Neural progenitor cell (in vitro differentiated cells): ENCODE measurements at regions not wholly inside any gene's neighbourhood (a gene's known extent, or its start where the extent isn't known, plus 50 kb on each side); places are given as distances from the start of the nearest gene placed in this dataset.

Experiments
- DNase-seq: peaks from one replicate; pipeline ENCODE4 v3.0.0-alpha.2; 2016; ENCODE audit warnings: low spot score
- H2AFZ ChIP-seq: fragments of 200-600 bp; sonication (generic); replicated peaks from 2 replicates; pipeline ENCODE4 v1.6.1; 2016; ENCODE audit warnings: antibody characterized with exemption
- H3F3A ChIP-seq: fragments of 200-600 bp; sonication (generic); 2 replicates; pipeline ENCODE4 v1.6.1; 2016; ENCODE audit warnings: antibody characterized with exemption, low read depth
- H3K27ac ChIP-seq: fragments of 200-600 bp; sonication (generic); 2 replicates; pipeline ENCODE4 v1.5.1; 2016; ENCODE audit warnings: mild to moderate bottlenecking
- H3K27me3 ChIP-seq: fragments of 200-600 bp; sonication (generic); 2 replicates; pipeline ENCODE4 v1.6.1; 2016; ENCODE audit warnings: mild to moderate bottlenecking, moderate library complexity
- H3K36me3 ChIP-seq: fragments of 200-600 bp; sonication (generic); 2 replicates; pipeline ENCODE4 v1.5.1; 2016
- H3K4me1 ChIP-seq: fragments of 200-600 bp; sonication (generic); 2 replicates; pipeline ENCODE4 v1.6.1; 2016; ENCODE audit warnings: mixed run types
- H3K4me2 ChIP-seq: fragments of 200-600 bp; sonication (generic); 2 replicates; pipeline ENCODE4 v1.6.1; 2016
- H3K4me3 ChIP-seq: fragments of 200-600 bp; sonication (generic); 2 replicates; pipeline ENCODE4 v1.5.1; 2016
- H3K79me2 ChIP-seq: fragments of 200-600 bp; sonication (generic); 2 replicates; pipeline ENCODE4 v1.6.1; 2016; ENCODE audit warnings: low read depth
- H3K9ac ChIP-seq: fragments of 200-600 bp; sonication (generic); 2 replicates; pipeline ENCODE4 v1.6.1; 2016
- H3K9me3 ChIP-seq: fragments of 200-600 bp; sonication (generic); 2 replicates; pipeline ENCODE4 v1.5.1; 2016; ENCODE audit warnings: low read depth
- H4K20me1 ChIP-seq: fragments of 200-600 bp; sonication (generic); 2 replicates; pipeline ENCODE4 v1.6.1; 2016; ENCODE audit warnings: low read depth
- H3K27ac Mint-ChIP-seq: 3 replicates; pipeline ENCODE4 v1.8.0; 2021; ENCODE audit warnings: mixed read lengths
- H3K27me3 Mint-ChIP-seq: 2 replicates; pipeline ENCODE4 v1.8.0; 2022; ENCODE audit warnings: low read depth, mild to moderate bottlenecking, inconsistent platforms, moderate library complexity, mixed read lengths; ENCODE audit not compliant: insufficient read depth
- H3K36me3 Mint-ChIP-seq: 3 replicates; pipeline ENCODE4 v1.8.0; 2021; ENCODE audit warnings: mixed read lengths
- H3K4me1 Mint-ChIP-seq: 3 replicates; pipeline ENCODE4 v1.8.0; 2021; ENCODE audit warnings: mixed read lengths
- H3K4me3 Mint-ChIP-seq: 3 replicates; pipeline ENCODE4 v1.8.0; 2021; ENCODE audit warnings: mild to moderate bottlenecking, moderate library complexity, mixed read lengths
- H3K9me3 Mint-ChIP-seq: 3 replicates; pipeline ENCODE4 v1.8.0; 2020; ENCODE audit warnings: mixed read lengths
- EZH2 ChIP-seq: fragments of 200-600 bp; sonication (generic); IDR thresholded peaks from 2 replicates; pipeline ENCODE4 v1.6.1; 2017; ENCODE audit warnings: antibody characterized with exemption, mild to moderate bottlenecking, moderate library complexity
- EZH2phosphoT487 ChIP-seq: fragments of 200-600 bp; sonication (generic); IDR thresholded peaks from 2 replicates; pipeline ENCODE4 v1.6.1; 2017; ENCODE audit warnings: antibody characterized with exemption
- TF ChIP-seq, protein P1 (sequence below): fragments of 200-600 bp; sonication (generic); IDR thresholded peaks from 2 replicates; pipeline ENCODE4 v1.5.1; 2017; ENCODE audit warnings: antibody characterized with exemption, mild to moderate bottlenecking

DNA sequence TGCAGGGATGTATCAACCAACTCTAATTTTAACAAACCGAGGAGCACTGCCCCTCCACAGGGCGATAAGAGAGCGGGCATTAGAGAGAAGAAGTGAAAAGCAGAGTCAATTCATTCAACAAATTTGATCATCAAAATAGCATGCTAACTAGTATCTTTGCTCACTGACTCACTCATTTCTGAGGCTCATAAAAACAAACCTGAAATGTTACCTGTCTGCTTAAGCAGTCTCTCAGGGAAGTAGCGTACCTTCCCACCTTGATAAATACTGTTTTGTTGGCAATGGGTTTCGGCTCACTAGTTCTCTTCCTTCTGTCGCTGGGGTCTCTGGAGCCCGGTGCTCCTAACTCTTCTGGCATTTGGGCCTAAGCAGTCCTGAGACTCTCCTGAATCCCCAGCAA is 248.8 kb downstream of the IRS1 start:
- Mint-ChIP-seq H3K36me3 (no peaks in the 10 kb centered on the region), H3K9me3 (peaks cover 1% of the 10 kb centered on the region), H3K4me1 (no peaks in the 10 kb centered on the region), H3K27ac (no peak overlapping the region), H3K4me3 (no peak overlapping the region), H3K27me3 (no peaks in the 10 kb centered on the region)
- Histone ChIP-seq H3K9me3 (no peaks in the 10 kb centered on the region), H3K9ac (no peak overlapping the region), H2AFZ (no peak overlapping the region), H3K4me1 (no peaks in the 10 kb centered on the region), H3K36me3 (no peaks in the 10 kb centered on the region), H3F3A (no peaks in the 10 kb centered on the region), H3K79me2 (no peaks in the 10 kb centered on the region), H3K27me3 (no peaks in the 10 kb centered on the region), H3K4me3 (no peak overlapping the region), H3K4me2 (no peak overlapping the region), H3K27ac (no peak overlapping the region), H4K20me1 (no peaks in the 10 kb centered on the region)
- DNase-seq, result no peak
- TF ChIP-seq EZH2, result no peak
- TF ChIP-seq, protein P1, sequence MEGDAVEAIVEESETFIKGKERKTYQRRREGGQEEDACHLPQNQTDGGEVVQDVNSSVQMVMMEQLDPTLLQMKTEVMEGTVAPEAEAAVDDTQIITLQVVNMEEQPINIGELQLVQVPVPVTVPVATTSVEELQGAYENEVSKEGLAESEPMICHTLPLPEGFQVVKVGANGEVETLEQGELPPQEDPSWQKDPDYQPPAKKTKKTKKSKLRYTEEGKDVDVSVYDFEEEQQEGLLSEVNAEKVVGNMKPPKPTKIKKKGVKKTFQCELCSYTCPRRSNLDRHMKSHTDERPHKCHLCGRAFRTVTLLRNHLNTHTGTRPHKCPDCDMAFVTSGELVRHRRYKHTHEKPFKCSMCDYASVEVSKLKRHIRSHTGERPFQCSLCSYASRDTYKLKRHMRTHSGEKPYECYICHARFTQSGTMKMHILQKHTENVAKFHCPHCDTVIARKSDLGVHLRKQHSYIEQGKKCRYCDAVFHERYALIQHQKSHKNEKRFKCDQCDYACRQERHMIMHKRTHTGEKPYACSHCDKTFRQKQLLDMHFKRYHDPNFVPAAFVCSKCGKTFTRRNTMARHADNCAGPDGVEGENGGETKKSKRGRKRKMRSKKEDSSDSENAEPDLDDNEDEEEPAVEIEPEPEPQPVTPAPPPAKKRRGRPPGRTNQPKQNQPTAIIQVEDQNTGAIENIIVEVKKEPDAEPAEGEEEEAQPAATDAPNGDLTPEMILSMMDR, result no peak
- no peak for TF ChIP-seq EZH2phosphoT487

DNA sequence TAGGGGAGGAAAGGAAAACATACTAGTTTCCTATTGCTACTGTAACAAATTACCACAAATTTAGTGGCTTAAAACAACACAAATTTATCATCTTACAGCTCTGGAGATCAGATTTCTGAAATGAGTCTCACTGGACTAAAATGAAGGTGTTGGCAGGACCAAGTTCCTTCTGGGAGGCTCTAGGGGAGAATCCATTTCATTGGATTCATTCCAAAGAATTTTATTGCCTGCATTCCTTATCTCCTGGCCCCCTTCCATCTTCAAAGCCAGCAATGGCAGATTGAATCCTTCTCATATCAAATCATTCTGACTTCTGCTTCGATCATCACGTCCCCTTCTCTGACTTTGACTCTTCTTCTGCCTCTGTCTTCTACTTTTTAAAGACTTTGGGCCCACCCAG is 250.9 kb downstream of the IRS1 start:
- no peak overlapping the region for H3K27ac Mint-ChIP-seq
- peaks cover 3% of the 10 kb centered on the region for H3K9me3 Mint-ChIP-seq
- no peak overlapping the region for H3K4me3 Mint-ChIP-seq
- H3K4me1 ChIP-seq, result no peaks in the 10 kb centered on the region
- no peak overlapping the region for H3K4me3 ChIP-seq
- H3K27me3 Mint-ChIP-seq, result no peaks in the 10 kb centered on the region
- DNase-seq, result no peak
- H3K27ac ChIP-seq, result no peak overlapping the region
- H3K9me3 ChIP-seq, result no peaks in the 10 kb centered on the region
- no peaks in the 10 kb centered on the region for H3K36me3 ChIP-seq
- no peaks in the 10 kb centered on the region for H3K79me2 ChIP-seq
- H3K4me1 Mint-ChIP-seq, result no peaks in the 10 kb centered on the region
- H4K20me1 ChIP-seq, result no peaks in the 10 kb centered on the region
- H2AFZ ChIP-seq, result no peak overlapping the region
- H3K4me2 ChIP-seq, result no peak overlapping the region
- H3F3A ChIP-seq, result no peaks in the 10 kb centered on the region
- no peak for TF ChIP-seq EZH2phosphoT487
- no peak for TF ChIP-seq EZH2
- H3K36me3 Mint-ChIP-seq, result no peaks in the 10 kb centered on the region
- H3K27me3 ChIP-seq, result no peaks in the 10 kb centered on the region
- no peak overlapping the region for H3K9ac ChIP-seq

DNA sequence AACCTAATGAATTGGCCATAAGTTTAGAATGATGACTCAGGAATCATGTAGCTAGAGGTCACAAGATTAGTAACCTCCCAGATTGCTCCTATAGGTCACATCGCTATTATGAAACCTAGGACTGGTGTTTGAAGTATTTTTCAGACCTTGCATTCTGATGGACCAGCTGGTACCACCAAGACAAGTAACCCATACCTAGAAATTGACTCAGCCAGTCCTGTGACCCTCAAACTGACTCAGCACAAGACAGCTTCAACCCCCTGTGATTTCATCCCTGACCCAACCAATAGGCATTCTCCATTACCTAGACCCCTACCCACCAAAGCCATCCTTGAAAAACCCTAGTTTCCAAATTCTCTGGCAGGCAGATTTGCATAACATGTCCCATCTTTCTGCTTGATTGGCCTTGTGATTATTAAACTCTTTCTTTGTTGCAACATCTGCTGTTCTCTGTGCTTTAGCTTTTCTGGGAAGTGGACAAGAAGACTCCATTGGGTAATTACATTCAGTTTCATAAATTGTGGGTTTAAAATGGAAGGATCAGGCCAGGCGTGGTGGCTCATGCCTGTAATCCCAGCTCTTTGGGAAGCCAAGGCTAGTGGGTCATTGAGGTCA is 254.9 kb downstream of the IRS1 start:
- Mint-ChIP-seq H3K9me3 (peaks cover 3% of the 10 kb centered on the region), H3K27me3 (no peaks in the 10 kb centered on the region), H3K27ac (no peak overlapping the region), H3K4me3 (no peak overlapping the region), H3K36me3 (no peaks in the 10 kb centered on the region), H3K4me1 (no peaks in the 10 kb centered on the region)
- Histone ChIP-seq H2AFZ (no peak overlapping the region), H3K79me2 (no peaks in the 10 kb centered on the region), H3K9me3 (no peaks in the 10 kb centered on the region), H3F3A (no peaks in the 10 kb centered on the region), H4K20me1 (no peaks in the 10 kb centered on the region), H3K4me3 (no peak overlapping the region), H3K9ac (no peak overlapping the region), H3K36me3 (no peaks in the 10 kb centered on the region), H3K4me2 (no peak overlapping the region), H3K27me3 (no peaks in the 10 kb centered on the region), H3K27ac (no peak overlapping the region), H3K4me1 (peaks cover 2% of the 10 kb centered on the region)
- DNase-seq, result no peak
- TF ChIP-seq, protein P1, result no peak
- TF ChIP-seq EZH2phosphoT487 (no peak), EZH2 (no peak)

DNA sequence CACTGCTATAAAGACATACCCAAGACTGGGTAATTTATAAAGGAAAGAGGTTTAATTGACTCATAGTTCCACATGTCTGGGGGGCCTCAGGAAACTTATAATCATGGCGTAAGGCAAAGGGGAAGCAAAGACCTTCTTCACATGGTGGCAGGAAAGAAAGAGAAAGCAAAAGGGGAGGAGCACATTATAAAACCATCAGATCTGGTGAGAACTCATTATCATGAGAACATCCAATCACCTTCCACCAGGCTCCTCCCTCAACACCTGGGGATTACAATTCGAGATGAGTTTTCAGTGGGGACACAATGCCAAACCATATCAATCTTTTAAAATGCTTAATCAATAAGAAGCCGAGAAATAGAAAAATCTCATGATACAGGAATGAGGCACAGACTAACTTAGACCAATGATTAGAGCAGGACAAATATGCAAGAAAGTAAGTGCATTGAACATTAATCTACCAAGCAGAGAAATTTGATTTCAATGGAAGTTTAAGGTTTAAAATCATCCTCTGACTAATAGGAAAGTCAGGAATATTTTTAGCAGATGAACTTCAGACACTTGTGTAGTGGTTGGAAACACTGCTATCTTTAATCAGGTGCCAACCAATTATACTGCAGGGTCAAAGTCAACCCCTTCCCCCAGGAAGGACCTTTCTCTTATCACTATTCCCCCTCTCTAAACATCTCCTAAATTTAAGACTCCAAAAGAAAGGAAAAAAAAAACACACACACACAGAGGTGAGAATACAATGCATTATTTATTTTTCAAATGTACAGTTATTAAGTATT is 259.2 kb downstream of the IRS1 start:
- H4K20me1 ChIP-seq, result no peaks in the 10 kb centered on the region
- H3K79me2 ChIP-seq, result no peaks in the 10 kb centered on the region
- peaks cover 6% of the 10 kb centered on the region for H3K4me1 ChIP-seq
- no peak overlapping the region for H2AFZ ChIP-seq
- peaks cover under 1% of the 10 kb centered on the region for H3K4me1 Mint-ChIP-seq
- no peak overlapping the region for H3K4me3 ChIP-seq
- no peak overlapping the region for H3K27ac Mint-ChIP-seq
- H3K36me3 ChIP-seq, result no peaks in the 10 kb centered on the region
- H3K27me3 ChIP-seq, result no peaks in the 10 kb centered on the region
- H3K9me3 Mint-ChIP-seq, result no peaks in the 10 kb centered on the region
- H3K36me3 Mint-ChIP-seq, result no peaks in the 10 kb centered on the region
- H3K9ac ChIP-seq, result no peak overlapping the region
- H3K27me3 Mint-ChIP-seq, result no peaks in the 10 kb centered on the region
- TF ChIP-seq EZH2phosphoT487 (no peak), EZH2 (no peak)
- TF ChIP-seq, protein P1, result no peak
- H3K4me3 Mint-ChIP-seq, result no peak overlapping the region
- H3K4me2 ChIP-seq, result no peak overlapping the region
- no peaks in the 10 kb centered on the region for H3K9me3 ChIP-seq
- H3K27ac ChIP-seq, result no peak overlapping the region
- DNase-seq, result no peak
- no peaks in the 10 kb centered on the region for H3F3A ChIP-seq
